Neural cell (in vitro differentiated cells): ENCODE measurements at regions not wholly inside any gene's neighbourhood (a gene's known extent, or its start where the extent isn't known, plus 50 kb on each side); places are given as distances from the start of the nearest gene placed in this dataset.

Experiments
- CTCF ChIP-seq: fragments of 450-650 bp; IDR thresholded peaks from 2 replicates; pipeline ENCODE4 v1.5.1; 2014; ENCODE audit warnings: antibody characterized with exemption, mild to moderate bottlenecking, moderate library complexity; ENCODE audit not compliant: poor library complexity, severe bottlenecking
- EP300 ChIP-seq: fragments of 450-650 bp; conservative IDR thresholded peaks from 2 replicates; pipeline ENCODE4 v1.6.1; 2014; ENCODE audit warnings: antibody characterized with exemption, mild to moderate bottlenecking, moderate library complexity; ENCODE audit not compliant: poor library complexity, severe bottlenecking
- RAD21 ChIP-seq: fragments of 450-650 bp; conservative IDR thresholded peaks from 2 replicates; pipeline ENCODE4 v1.6.1; 2014; ENCODE audit warnings: antibody characterized with exemption, mild to moderate bottlenecking, moderate library complexity
- REST ChIP-seq: IDR thresholded peaks from 2 replicates; pipeline ENCODE4 v1.6.1; 2012; ENCODE audit warnings: borderline replicate concordance
- SMC3 ChIP-seq: fragments of 450-650 bp; conservative IDR thresholded peaks from 2 replicates; pipeline ENCODE4 v1.6.1; 2014; ENCODE audit warnings: antibody characterized with exemption, mild to moderate bottlenecking, moderate library complexity; ENCODE audit not compliant: poor library complexity
- TAF1 ChIP-seq: IDR thresholded peaks from 2 replicates; pipeline ENCODE4 v1.6.1; 2012; ENCODE audit warnings: low read depth

GRCh38 chr10:94125856-94126255, 132.1 kb downstream of the PLCE1 start:
- TF ChIP-seq CTCF (no peak), EP300 (no peak), REST (no peak), TAF1 (no peak), SMC3 (no peak), RAD21 (no peak)
